ENCODE measurements at regions not wholly inside any gene's neighbourhood (a gene's known extent, or its start where the extent isn't known, plus 50 kb on each side); places are given as distances from the start of the nearest gene placed in this dataset.
"Not testable (repeated sequence)": the region's sequence is repeated elsewhere in the genome, so short reads cannot be mapped to it uniquely, and the experiment has no call there.

DNA sequence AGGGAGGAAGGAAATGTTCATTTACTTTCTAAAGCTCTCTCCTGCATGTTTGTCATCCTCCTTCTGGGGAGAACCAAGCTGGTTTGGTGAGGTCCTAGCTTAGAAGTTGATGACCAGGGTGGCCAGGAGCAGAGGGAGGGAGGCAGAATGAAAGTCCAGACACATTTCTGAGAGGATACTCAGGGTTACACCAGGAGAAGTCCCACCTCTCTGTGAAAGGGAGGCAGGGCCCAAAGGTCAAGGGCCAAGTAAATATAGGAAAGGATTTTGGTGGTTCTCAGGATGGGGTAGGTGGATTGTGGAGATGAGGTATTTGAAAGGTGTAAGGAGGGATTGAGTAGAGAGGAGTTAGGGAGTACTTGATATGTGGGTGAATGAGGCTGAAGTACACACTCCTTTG, 58.0 kb upstream of the FBXO11 start:
- H3K27ac Mint-ChIP-seq: no peak overlapping the region
- peaks cover 4% of the 10 kb centered on the region for H3K4me1 Mint-ChIP-seq
- no peak overlapping the region for H3K4me3 Mint-ChIP-seq
- no peaks in the 10 kb centered on the region for H3K9me3 Mint-ChIP-seq
- peaks cover 10% of the 10 kb centered on the region for H3K27me3 Mint-ChIP-seq
- H3K36me3 Mint-ChIP-seq: no peaks in the 10 kb centered on the region

DNA sequence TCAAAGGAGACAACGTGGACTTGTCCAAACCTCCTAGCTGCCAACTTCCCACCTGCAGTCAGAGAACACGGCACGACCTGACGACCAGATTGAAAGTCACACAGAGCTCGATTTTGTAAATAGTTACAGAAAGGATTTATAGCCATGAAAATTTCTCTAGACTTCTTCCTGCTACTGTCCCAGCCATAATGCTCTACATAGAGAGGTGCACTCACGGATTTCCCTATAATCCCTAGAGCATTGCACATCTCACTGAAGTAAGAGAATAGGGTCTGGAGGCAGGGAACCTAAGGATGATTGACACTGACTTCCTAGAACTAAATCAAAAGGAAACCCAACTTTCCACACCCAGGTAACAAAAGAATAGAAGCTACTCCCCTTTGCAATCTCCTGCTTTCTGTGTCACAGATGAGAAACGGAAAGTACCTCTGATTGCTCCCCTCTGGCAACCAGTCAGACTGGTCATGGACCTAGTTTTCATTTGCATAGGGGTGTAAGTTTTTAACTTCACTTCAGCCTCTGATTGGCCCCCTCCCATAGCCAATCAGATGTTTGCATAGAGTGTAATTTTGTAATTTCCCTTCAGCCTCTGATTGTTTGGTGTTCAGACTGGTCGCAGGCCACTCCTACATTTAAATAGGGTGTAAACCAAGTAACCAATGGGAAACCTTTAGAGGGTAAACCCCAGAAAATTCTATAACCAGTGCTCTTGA, 58.6 kb upstream of the FBXO11 start:
- Mint-ChIP-seq H3K27me3 (peaks cover 10% of the 10 kb centered on the region), H3K27ac (no peak overlapping the region), H3K4me3 (no peak overlapping the region), H3K9me3 (no peaks in the 10 kb centered on the region), H3K36me3 (no peaks in the 10 kb centered on the region), H3K4me1 (peaks cover 4% of the 10 kb centered on the region)

DNA sequence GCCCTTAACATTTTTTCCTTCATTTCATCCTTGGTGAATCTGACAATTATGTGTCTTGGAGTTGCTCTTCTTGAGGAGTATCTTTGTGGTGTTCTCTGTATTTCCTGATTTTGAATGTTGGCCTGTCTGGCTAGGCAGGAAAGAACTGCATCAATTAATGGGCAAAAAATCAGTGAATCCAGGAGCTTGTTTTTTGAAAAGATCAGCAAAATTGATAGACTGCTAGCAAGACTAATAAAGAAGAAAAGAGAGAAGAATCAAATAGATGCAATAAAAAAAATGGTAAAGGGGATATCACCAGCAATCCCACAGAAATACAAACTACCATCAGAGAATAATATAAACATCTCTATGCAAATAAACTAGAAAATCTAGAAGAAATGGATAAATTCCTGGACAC, 70.4 kb upstream of the FBXO11 start:
- not testable (repeated sequence) for H3K4me3 Mint-ChIP-seq, H3K4me1 Mint-ChIP-seq, H3K27me3 Mint-ChIP-seq, H3K9me3 Mint-ChIP-seq, H3K27ac Mint-ChIP-seq, H3K36me3 Mint-ChIP-seq

DNA sequence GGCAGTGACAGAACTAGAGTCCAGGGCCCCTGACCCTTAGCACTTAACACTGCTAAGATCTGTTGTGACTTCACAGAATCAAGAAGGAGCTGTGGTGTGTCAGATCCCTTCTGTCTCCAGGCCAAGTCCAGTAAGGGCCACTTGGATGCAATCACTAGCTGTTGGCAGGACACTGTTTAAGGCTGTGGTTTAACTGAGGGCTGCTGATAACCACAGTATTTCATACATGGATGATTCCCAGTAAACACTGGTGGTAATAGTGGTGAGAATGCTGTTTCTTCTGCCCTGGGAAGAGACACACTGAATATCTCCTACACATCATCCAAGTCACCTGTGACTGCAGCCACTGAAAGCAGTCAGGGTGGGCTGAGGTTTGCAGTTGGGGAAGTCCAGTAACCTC, 77.7 kb upstream of the FBXO11 start:
- Mint-ChIP-seq H3K9me3 (no peaks in the 10 kb centered on the region), H3K36me3 (no peaks in the 10 kb centered on the region), H3K27me3 (no peaks in the 10 kb centered on the region), H3K4me3 (no peak overlapping the region), H3K4me1 (no peaks in the 10 kb centered on the region), H3K27ac (no peak overlapping the region)

DNA sequence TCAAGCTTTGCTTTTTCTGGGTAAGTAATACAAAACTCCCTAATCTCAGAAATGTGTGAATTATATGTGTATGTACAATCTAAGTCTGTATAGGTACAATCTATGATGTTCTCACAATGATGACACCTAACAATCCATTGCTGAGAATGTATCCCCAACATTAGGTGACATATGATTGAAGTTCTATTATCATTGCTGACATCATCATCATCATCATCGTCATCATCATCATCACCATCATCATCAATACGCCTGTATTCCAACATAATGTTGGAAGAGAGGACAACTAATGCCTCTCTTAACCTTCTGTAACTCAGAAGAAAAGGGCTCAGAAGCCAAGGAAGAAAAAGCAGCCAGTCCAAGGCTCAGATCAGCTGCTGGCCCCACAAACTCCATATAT, 84.2 kb upstream of the FBXO11 start:
- H3K4me1 Mint-ChIP-seq: peaks cover 9% of the 10 kb centered on the region
- H3K27me3 Mint-ChIP-seq: no peaks in the 10 kb centered on the region
- H3K9me3 Mint-ChIP-seq: peaks cover 3% of the 10 kb centered on the region
- H3K27ac Mint-ChIP-seq: no peak overlapping the region
- H3K4me3 Mint-ChIP-seq: no peak overlapping the region
- H3K36me3 Mint-ChIP-seq: no peaks in the 10 kb centered on the region

GRCh38 chr2:47992671-47993070, 86.4 kb upstream of the FBXO11 start:
- Mint-ChIP-seq H3K4me3 (no peak overlapping the region), H3K27me3 (no peaks in the 10 kb centered on the region), H3K36me3 (no peaks in the 10 kb centered on the region), H3K9me3 (peaks cover 3% of the 10 kb centered on the region), H3K4me1 (peaks cover 9% of the 10 kb centered on the region), H3K27ac (no peak overlapping the region)

GRCh38 chr2:47996808-47997207, 90.5 kb upstream of the FBXO11 start:
- H3K27me3 Mint-ChIP-seq: no peaks in the 10 kb centered on the region
- peaks cover 9% of the 10 kb centered on the region for H3K4me1 Mint-ChIP-seq
- H3K9me3 Mint-ChIP-seq: peaks cover 3% of the 10 kb centered on the region
- H3K36me3 Mint-ChIP-seq: no peaks in the 10 kb centered on the region
- H3K27ac Mint-ChIP-seq: no peak overlapping the region
- no peak overlapping the region for H3K4me3 Mint-ChIP-seq

DNA sequence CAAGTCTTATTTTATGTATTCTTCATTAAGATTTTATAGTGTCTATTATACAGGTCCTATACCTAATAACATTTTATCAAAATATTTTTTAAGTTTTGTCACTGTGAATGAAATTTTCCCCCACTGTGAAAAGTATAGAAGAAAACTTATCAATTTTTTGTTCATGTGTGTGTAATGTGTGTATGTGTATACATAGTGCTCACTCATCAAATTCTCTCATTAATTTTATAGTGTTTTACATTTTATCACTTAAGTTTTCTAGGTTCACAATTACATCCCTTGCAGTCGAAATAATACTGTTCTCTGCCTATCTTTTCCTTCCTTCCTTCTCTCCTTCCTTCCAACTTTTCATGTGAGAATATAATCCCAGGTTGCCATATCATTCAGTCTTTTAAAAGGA, 93.2 kb upstream of the FBXO11 start:
- peaks cover 3% of the 10 kb centered on the region for H3K9me3 Mint-ChIP-seq
- no peaks in the 10 kb centered on the region for H3K36me3 Mint-ChIP-seq
- H3K27me3 Mint-ChIP-seq: no peaks in the 10 kb centered on the region
- H3K27ac Mint-ChIP-seq: no peak overlapping the region
- H3K4me1 Mint-ChIP-seq: no peaks in the 10 kb centered on the region
- H3K4me3 Mint-ChIP-seq: no peak overlapping the region

DNA sequence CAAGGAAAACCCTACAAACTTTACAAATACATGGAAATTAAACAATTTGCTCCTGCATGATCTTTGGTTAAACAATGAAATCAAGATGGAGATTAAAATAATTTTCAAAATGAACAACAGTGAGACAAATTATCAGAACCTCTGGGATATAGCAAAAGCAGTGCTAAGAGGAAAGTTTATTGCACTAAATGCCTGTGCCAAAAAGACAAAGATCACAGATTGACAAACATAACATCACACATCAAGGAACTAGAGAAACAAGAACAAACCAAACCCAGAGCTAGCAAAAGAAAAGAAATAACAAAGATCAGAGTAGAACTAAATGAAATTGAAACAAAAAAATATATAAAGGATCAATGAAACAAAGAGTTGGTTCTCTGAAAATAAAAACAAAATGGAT, 95.2 kb upstream of the FBXO11 start:
- no peaks in the 10 kb centered on the region for H3K36me3 Mint-ChIP-seq
- H3K27me3 Mint-ChIP-seq: no peaks in the 10 kb centered on the region
- H3K4me3 Mint-ChIP-seq: no peak overlapping the region
- H3K27ac Mint-ChIP-seq: no peak overlapping the region
- H3K9me3 Mint-ChIP-seq: no peaks in the 10 kb centered on the region
- H3K4me1 Mint-ChIP-seq: no peaks in the 10 kb centered on the region

- Mint-ChIP-seq H3K9me3 (no peaks in the 10 kb centered on the region), H3K36me3 (peaks cover 2% of the 10 kb centered on the region), H3K27me3 (no peaks in the 10 kb centered on the region), H3K27ac (no peak overlapping the region), H3K4me3 (no peak overlapping the region), H3K4me1 (no peaks in the 10 kb centered on the region)
These were observed 99.8 kb upstream of the FBXO11 start for GRCh38 chr2:48006094-48006493.

DNA sequence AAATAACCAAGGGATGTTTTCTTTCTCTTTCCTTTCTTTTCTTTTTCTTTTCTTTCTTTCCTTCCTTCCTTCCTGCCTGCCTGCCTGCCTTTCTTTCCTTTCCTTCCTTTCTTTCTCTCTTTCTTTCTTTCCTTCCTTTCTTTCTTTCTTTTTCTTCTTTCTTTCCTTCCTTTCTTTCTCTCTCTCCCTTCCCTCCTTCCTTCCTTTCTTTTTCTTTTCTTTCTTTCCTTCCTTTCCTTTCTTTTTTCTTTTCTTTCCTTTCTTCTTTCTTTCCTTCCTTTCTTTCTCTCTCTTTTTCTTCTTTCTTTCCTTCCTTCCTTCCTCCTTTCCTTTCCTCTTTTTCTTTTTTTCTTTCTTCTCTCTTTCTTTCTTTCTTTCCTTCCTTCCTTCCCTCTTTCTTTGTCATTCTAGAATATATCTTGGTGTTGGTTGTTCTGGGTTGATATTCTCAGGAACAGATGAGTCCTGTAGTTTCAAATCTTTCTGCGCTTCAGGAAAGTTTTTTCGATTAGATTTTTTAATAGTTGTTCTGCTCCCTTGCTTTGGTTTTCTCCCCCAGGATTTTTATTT, 101.5 kb upstream of the FBXO11 start:
- peaks cover 2% of the 10 kb centered on the region for H3K27me3 Mint-ChIP-seq
- no peaks in the 10 kb centered on the region for H3K9me3 Mint-ChIP-seq
- no peaks in the 10 kb centered on the region for H3K4me1 Mint-ChIP-seq
- H3K36me3 Mint-ChIP-seq: peaks cover 2% of the 10 kb centered on the region
- H3K4me3 Mint-ChIP-seq: no peak overlapping the region
- no peak overlapping the region for H3K27ac Mint-ChIP-seq

DNA sequence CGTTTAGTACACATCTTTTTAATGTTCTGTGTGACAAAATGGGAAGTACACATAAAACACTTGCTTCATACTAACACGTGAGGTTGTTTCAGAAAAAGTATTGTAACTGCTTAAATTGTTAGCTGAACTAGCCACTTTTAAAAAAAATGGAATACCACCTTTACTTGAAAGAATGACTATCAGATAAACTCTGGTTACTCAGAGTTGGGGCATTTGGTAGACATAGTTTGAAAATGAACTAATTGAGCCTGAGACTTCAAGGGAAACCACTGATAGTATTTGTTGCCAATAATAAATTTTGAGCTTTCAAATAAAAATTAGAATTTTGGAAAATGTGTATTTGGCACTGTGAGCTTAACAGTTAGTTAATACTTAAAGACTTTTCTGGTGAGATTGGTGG, 103.0 kb upstream of the FBXO11 start:
- no peak overlapping the region for H3K27ac Mint-ChIP-seq
- H3K4me1 Mint-ChIP-seq: no peaks in the 10 kb centered on the region
- no peak overlapping the region for H3K4me3 Mint-ChIP-seq
- no peaks in the 10 kb centered on the region for H3K9me3 Mint-ChIP-seq
- peaks cover 2% of the 10 kb centered on the region for H3K36me3 Mint-ChIP-seq
- H3K27me3 Mint-ChIP-seq: peaks cover 2% of the 10 kb centered on the region

DNA sequence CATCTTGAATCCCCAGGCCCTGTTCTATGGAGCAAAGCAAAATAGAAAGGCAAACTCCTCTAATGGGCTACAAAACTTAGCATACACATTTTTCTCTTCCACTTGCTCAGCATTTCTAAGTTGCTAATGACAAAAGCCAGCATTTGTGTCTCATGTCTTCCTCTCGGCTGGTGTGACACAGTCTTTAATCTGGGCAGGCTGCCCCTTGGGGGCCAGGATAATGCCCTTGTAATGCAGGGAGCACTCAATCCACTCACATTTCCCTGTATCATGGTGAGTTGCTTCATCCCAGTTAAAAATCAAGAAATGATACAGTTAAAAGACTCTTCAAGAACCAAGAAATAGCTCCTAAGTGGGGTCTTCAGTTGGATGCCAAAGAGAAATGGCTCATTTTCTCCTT, 109.1 kb upstream of the FBXO11 start:
- no peaks in the 10 kb centered on the region for H3K9me3 Mint-ChIP-seq
- no peak overlapping the region for H3K27ac Mint-ChIP-seq
- H3K4me3 Mint-ChIP-seq: no peak overlapping the region
- no peaks in the 10 kb centered on the region for H3K4me1 Mint-ChIP-seq
- peaks cover 8% of the 10 kb centered on the region for H3K27me3 Mint-ChIP-seq
- peaks cover 2% of the 10 kb centered on the region for H3K36me3 Mint-ChIP-seq

GRCh38 chr2:48016225-48017019, 110.1 kb upstream of the FBXO11 start:
- peaks cover 3% of the 10 kb centered on the region for H3K36me3 Mint-ChIP-seq
- H3K27me3 Mint-ChIP-seq: peaks cover 8% of the 10 kb centered on the region
- H3K9me3 Mint-ChIP-seq: no peaks in the 10 kb centered on the region
- H3K4me1 Mint-ChIP-seq: no peaks in the 10 kb centered on the region
- no peak overlapping the region for H3K4me3 Mint-ChIP-seq
- H3K27ac Mint-ChIP-seq: no peak overlapping the region

GRCh38 chr2:48017136-48017535, 110.8 kb upstream of the FBXO11 start:
- H3K4me3 Mint-ChIP-seq: no peak overlapping the region
- H3K27me3 Mint-ChIP-seq: peaks cover 8% of the 10 kb centered on the region
- peaks cover 6% of the 10 kb centered on the region for H3K36me3 Mint-ChIP-seq
- no peak overlapping the region for H3K27ac Mint-ChIP-seq
- H3K9me3 Mint-ChIP-seq: no peaks in the 10 kb centered on the region
- no peaks in the 10 kb centered on the region for H3K4me1 Mint-ChIP-seq

DNA sequence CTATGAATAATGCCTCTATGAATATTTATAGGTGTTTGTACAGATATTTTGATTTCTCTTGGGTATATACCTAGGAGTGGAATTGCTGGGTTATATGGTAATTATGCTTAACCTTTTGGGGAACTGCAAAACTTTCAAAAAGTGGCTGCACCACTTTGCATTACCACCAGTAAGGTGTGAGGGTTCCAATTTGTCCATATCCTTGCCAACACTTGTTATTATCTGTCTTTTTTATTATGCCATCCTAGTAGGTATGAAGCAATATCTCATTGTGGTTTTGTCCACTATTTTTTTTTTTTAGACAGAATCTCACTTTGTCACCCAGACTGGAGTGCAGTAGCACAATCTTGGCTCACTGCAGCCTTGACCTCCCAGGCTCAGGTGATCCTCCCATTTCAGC, 112.2 kb upstream of the FBXO11 start:
- Mint-ChIP-seq H3K36me3 (peaks cover 8% of the 10 kb centered on the region), H3K4me3 (no peak overlapping the region), H3K27ac (no peak overlapping the region), H3K27me3 (peaks cover 12% of the 10 kb centered on the region), H3K9me3 (no peaks in the 10 kb centered on the region), H3K4me1 (no peaks in the 10 kb centered on the region)

All from activated naive CD4-positive, alpha-beta T cell treated with anti-CD3 and anti-CD28 coated beads, Interleukin-2, amount 50 U/mL, for 24 hours (primary cell).